ENCODE measurements at regions not wholly inside any gene's neighbourhood (a gene's known extent, or its start where the extent isn't known, plus 50 kb on each side); places are given as distances from the start of the nearest gene placed in this dataset.

- H3K4me3 ChIP-seq (ENCODE audit: low read depth, low read length), result no peak overlapping the region
- no peak for TF ChIP-seq CTCF (IDR thresholded peaks at IDR 0.05; ENCODE audit: control insufficient read depth, extremely low read depth, insufficient read depth)
Measured at GRCh38 chr9:13615660-13616490, 336.4 kb upstream of the MPDZ start.

GRCh38 chr9:13614060-13614459, 334.6 kb upstream of the MPDZ start:
- DNase-seq (ENCODE audit: low read depth), result no peak
- TF ChIP-seq CTCF (IDR thresholded peaks at IDR 0.05; ENCODE audit: control insufficient read depth, extremely low read depth, insufficient read depth), result no peak
- H3K4me3 ChIP-seq (ENCODE audit: low read depth, low read length), result no peak overlapping the region

More at GRCh38 chr9:13615660-13616490, 336.4 kb upstream of the MPDZ start:
- DNase-seq (ENCODE audit: low read depth), result no peak

- no peak for TF ChIP-seq CTCF (IDR thresholded peaks at IDR 0.05; ENCODE audit: control insufficient read depth, extremely low read depth, insufficient read depth)
- no peak for DNase-seq (ENCODE audit: low read depth)
- H3K4me3 ChIP-seq (ENCODE audit: low read depth, low read length), result no peak overlapping the region
Measured at GRCh38 chr9:13613296-13613695, 333.8 kb upstream of the MPDZ start.

GRCh38 chr9:13608451-13608850, 329.0 kb upstream of the MPDZ start:
- no peak for TF ChIP-seq CTCF (IDR thresholded peaks at IDR 0.05; ENCODE audit: control insufficient read depth, extremely low read depth, insufficient read depth)
- DNase-seq (ENCODE audit: low read depth), result no peak
- H3K4me3 ChIP-seq (ENCODE audit: low read depth, low read length), result no peak overlapping the region

- no peak for DNase-seq (ENCODE audit: low read depth)
- H3K4me3 ChIP-seq (ENCODE audit: low read depth, low read length), result no peak overlapping the region
- TF ChIP-seq CTCF (IDR thresholded peaks at IDR 0.05; ENCODE audit: control insufficient read depth, extremely low read depth, insufficient read depth), result no peak
Measured at GRCh38 chr9:13607481-13608441, 328.3 kb upstream of the MPDZ start.

GRCh38 chr9:13606586-13606985, 327.1 kb upstream of the MPDZ start:
- no peak for TF ChIP-seq CTCF (IDR thresholded peaks at IDR 0.05; ENCODE audit: control insufficient read depth, extremely low read depth, insufficient read depth)
- no peak overlapping the region for H3K4me3 ChIP-seq (ENCODE audit: low read depth, low read length)
- no peak for DNase-seq (ENCODE audit: low read depth)
